Hepatocyte (in vitro differentiated cells): ENCODE measurements at regions not wholly inside any gene's neighbourhood (a gene's known extent, or its start where the extent isn't known, plus 50 kb on each side); places are given as distances from the start of the nearest gene placed in this dataset.

ENCODE experiments used
- EZH2 ChIP-seq: fragments of 200-600 bp; sonication (generic); IDR thresholded peaks from 2 replicates; pipeline ENCODE4 v1.6.1; 2016; ENCODE audit warnings: antibody characterized with exemption, mild to moderate bottlenecking, borderline replicate concordance
- TF ChIP-seq, protein P1 (sequence below): fragments of 200-600 bp; sonication (generic); IDR thresholded peaks from 2 replicates; pipeline ENCODE4 v1.5.1; 2016; ENCODE audit warnings: antibody characterized with exemption, mild to moderate bottlenecking; ENCODE audit not compliant: poor library complexity

DNA sequence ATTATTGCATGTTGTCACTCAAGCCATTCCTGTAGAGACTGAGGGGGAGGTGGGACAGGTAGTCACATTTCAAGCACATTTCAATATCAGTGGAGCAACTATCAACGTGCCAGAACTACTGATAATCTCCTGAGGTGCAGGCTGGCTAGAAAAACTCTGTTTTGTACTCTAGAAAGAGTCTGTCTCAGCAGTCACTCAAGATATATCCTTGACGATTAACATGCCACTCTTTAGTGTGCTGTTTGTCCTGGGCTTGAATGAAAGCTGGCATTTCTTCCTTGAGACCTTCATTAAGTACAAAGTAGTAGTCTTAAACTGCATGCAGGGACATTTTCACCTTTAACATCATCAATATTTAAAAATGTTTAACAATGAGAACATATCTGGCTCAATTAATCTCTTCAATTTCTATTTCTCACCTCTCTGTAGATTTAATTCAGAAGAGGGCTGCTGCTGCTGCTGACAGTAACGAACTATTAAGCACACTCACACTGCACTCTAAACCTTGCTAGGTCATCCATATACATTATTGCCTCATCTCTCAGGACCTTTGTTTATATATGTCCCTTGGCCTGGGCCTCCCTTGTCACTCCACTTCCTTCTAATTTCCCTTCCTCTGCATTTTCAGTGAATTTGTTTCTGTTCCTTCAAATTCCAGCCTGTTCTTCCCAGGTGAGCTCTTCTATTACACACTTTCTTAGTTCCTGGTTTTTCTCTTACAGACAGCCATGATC is 412.0 kb downstream of the HAPSTR1 start:
- TF ChIP-seq, protein P1, sequence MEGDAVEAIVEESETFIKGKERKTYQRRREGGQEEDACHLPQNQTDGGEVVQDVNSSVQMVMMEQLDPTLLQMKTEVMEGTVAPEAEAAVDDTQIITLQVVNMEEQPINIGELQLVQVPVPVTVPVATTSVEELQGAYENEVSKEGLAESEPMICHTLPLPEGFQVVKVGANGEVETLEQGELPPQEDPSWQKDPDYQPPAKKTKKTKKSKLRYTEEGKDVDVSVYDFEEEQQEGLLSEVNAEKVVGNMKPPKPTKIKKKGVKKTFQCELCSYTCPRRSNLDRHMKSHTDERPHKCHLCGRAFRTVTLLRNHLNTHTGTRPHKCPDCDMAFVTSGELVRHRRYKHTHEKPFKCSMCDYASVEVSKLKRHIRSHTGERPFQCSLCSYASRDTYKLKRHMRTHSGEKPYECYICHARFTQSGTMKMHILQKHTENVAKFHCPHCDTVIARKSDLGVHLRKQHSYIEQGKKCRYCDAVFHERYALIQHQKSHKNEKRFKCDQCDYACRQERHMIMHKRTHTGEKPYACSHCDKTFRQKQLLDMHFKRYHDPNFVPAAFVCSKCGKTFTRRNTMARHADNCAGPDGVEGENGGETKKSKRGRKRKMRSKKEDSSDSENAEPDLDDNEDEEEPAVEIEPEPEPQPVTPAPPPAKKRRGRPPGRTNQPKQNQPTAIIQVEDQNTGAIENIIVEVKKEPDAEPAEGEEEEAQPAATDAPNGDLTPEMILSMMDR: no peak
- TF ChIP-seq EZH2: no peak
